MCF 10A (cell line): ENCODE measurements at regions not wholly inside any gene's neighbourhood (a gene's known extent, or its start where the extent isn't known, plus 50 kb on each side); places are given as distances from the start of the nearest gene placed in this dataset.

Experiments
- BruUV-seq: library from RNA; stranded (reverse); fragments of 400-500 nt; replicated peaks from 2 replicates; lab custom pipeline; 2021; lab: Mats Ljungman, UMichigan
- CTCF ChIA-PET: fragments of 300-600 bp; sonication (Branson Sonifier 250); formaldehyde crosslinking; extraction: SDS; loops from one replicate; lab custom pipeline; 2021; ENCODE audit warnings: antibody characterized with exemption, inconsistent platforms; lab: Yijun Ruan, JAX
- POLR2A ChIA-PET: fragments of 300-600, 350-650 bp; sonication (Branson Sonifier 250); formaldehyde crosslinking; extraction: SDS; loops from one replicate; lab custom pipeline; 2020; ENCODE audit warnings: antibody characterized with exemption, inconsistent platforms; lab: Yijun Ruan, JAX
- DNase-seq: peaks from one replicate; pipeline ENCODE4 v3.0.0-alpha.2; 2018; ENCODE audit not compliant: unreplicated experiment
- H3K27ac Mint-ChIP-seq: one replicate; pipeline ENCODE4 v1.8.0; 2022; ENCODE audit warnings: mild to moderate bottlenecking, low read depth, mixed read lengths; ENCODE audit not compliant: unreplicated experiment
- H3K27me3 Mint-ChIP-seq: one replicate; pipeline ENCODE4 v1.8.0; 2022; ENCODE audit warnings: mixed read lengths; ENCODE audit not compliant: insufficient read depth, unreplicated experiment
- H3K36me3 Mint-ChIP-seq: one replicate; pipeline ENCODE4 v1.8.0; 2022; ENCODE audit warnings: mild to moderate bottlenecking, moderate library complexity, mixed read lengths; ENCODE audit not compliant: insufficient read depth, unreplicated experiment
- H3K4me1 Mint-ChIP-seq: one replicate; pipeline ENCODE4 v1.8.0; 2022; ENCODE audit warnings: mixed read lengths; ENCODE audit not compliant: insufficient read depth, unreplicated experiment
- H3K4me3 Mint-ChIP-seq: one replicate; pipeline ENCODE4 v1.8.0; 2022; ENCODE audit warnings: mild to moderate bottlenecking, moderate library complexity, mixed read lengths; ENCODE audit not compliant: unreplicated experiment
- H3K9me3 Mint-ChIP-seq: one replicate; pipeline ENCODE4 v1.8.0; 2022; ENCODE audit warnings: mixed read lengths; ENCODE audit not compliant: unreplicated experiment
- CTCF ChIP-seq: fragments of 200-600 bp; IDR thresholded peaks from one replicate; pipeline ENCODE4 v1.8.0; 2022; ENCODE audit warnings: antibody characterized with exemption, mild to moderate bottlenecking; ENCODE audit not compliant: unreplicated experiment
- intact Hi-C: fragments of 100-400 bp; cut with micrococcal nuclease; formaldehyde crosslinking; loops from 2 replicates; pipeline ENCODE4 v1.14.1; 2022

GRCh38 chr4:161314371-161314770 is 849.4 kb downstream of the FSTL5 start:
- CTCF ChIA-PET = interaction anchor here (0.6 to 1.3 kb wide), 2 partner anchors 9 to 606 kb away, joined by 3 to 4 read pairs; no protein-coding TSS in a partner anchor
- intact Hi-C loops = no loop called here
- no TSS peak for BruUV-seq
- POLR2A ChIA-PET = no interaction called here
- no peak for TF ChIP-seq CTCF
- DNase-seq = no peak
- H3K36me3 Mint-ChIP-seq = no peaks in the 10 kb centered on the region
- no peak overlapping the region for H3K27ac Mint-ChIP-seq
- no peaks in the 10 kb centered on the region for H3K9me3 Mint-ChIP-seq
- no peak overlapping the region for H3K4me3 Mint-ChIP-seq
- H3K4me1 Mint-ChIP-seq = no peaks in the 10 kb centered on the region
- no peaks in the 10 kb centered on the region for H3K27me3 Mint-ChIP-seq

- no peak for TF ChIP-seq CTCF
- no peaks in the 10 kb centered on the region for H3K36me3 Mint-ChIP-seq
- BruUV-seq = no TSS peak
- ChIA-PET POLR2A (no interaction called here), CTCF (no interaction called here)
- peaks cover 10% of the 10 kb centered on the region for H3K9me3 Mint-ChIP-seq
- intact Hi-C loops = no loop called here
- no peak for DNase-seq
- H3K27ac Mint-ChIP-seq = no peak overlapping the region
- H3K4me3 Mint-ChIP-seq = no peak overlapping the region
- no peaks in the 10 kb centered on the region for H3K27me3 Mint-ChIP-seq
- H3K4me1 Mint-ChIP-seq = peaks cover 5% of the 10 kb centered on the region
These were observed 860.2 kb downstream of the FSTL5 start for GRCh38 chr4:161303551-161303950.

- Mint-ChIP-seq H3K27ac (no peak overlapping the region), H3K4me1 (no peaks in the 10 kb centered on the region), H3K4me3 (no peak overlapping the region), H3K36me3 (no peaks in the 10 kb centered on the region), H3K27me3 (no peaks in the 10 kb centered on the region), H3K9me3 (peaks cover 25% of the 10 kb centered on the region)
- DNase-seq = no peak
- BruUV-seq = no TSS peak
- TF ChIP-seq CTCF = no peak
- intact Hi-C loops = no loop called here
- ChIA-PET POLR2A (no interaction called here), CTCF (no interaction called here)
These were observed 872.6 kb downstream of the FSTL5 start for GRCh38 chr4:161291222-161291621.

GRCh38 chr4:161287678-161288352 is 876.0 kb downstream of the FSTL5 start:
- Mint-ChIP-seq H3K4me1 (peaks cover 5% of the 10 kb centered on the region), H3K4me3 (no peak overlapping the region), H3K27ac (no peak overlapping the region), H3K36me3 (no peaks in the 10 kb centered on the region), H3K9me3 (peaks cover 25% of the 10 kb centered on the region), H3K27me3 (no peaks in the 10 kb centered on the region)
- CTCF ChIA-PET = interaction anchor here (0.6 to 0.7 kb wide), 2 partner anchors 32 to 697 kb away, joined by 4 read pairs; no protein-coding TSS in a partner anchor
- BruUV-seq = no TSS peak
- intact Hi-C loops = no loop called here
- POLR2A ChIA-PET = interaction anchor here (0.6 kb wide), 1 partner anchor 611 kb away, joined by 3 read pairs; no protein-coding TSS in a partner anchor
- no peak for TF ChIP-seq CTCF
- no peak for DNase-seq
